ENCODE measurements at regions not wholly inside any gene's neighbourhood (a gene's known extent, or its start where the extent isn't known, plus 50 kb on each side); places are given as distances from the start of the nearest gene placed in this dataset.

GRCh38 chr5:147065071-147065470 is 169.8 kb upstream of the STK32A start:
- DNase-seq (ENCODE audit: low read depth), result no peak
- H3K4me3 ChIP-seq (ENCODE audit: control insufficient read depth, low read depth, low read length), result no peak overlapping the region
- TF ChIP-seq, protein P1, sequence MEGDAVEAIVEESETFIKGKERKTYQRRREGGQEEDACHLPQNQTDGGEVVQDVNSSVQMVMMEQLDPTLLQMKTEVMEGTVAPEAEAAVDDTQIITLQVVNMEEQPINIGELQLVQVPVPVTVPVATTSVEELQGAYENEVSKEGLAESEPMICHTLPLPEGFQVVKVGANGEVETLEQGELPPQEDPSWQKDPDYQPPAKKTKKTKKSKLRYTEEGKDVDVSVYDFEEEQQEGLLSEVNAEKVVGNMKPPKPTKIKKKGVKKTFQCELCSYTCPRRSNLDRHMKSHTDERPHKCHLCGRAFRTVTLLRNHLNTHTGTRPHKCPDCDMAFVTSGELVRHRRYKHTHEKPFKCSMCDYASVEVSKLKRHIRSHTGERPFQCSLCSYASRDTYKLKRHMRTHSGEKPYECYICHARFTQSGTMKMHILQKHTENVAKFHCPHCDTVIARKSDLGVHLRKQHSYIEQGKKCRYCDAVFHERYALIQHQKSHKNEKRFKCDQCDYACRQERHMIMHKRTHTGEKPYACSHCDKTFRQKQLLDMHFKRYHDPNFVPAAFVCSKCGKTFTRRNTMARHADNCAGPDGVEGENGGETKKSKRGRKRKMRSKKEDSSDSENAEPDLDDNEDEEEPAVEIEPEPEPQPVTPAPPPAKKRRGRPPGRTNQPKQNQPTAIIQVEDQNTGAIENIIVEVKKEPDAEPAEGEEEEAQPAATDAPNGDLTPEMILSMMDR (IDR thresholded peaks at IDR 0.05; ENCODE audit: control insufficient read depth, insufficient read depth, low read depth, low read length, missing control alignments), result no peak

DNA sequence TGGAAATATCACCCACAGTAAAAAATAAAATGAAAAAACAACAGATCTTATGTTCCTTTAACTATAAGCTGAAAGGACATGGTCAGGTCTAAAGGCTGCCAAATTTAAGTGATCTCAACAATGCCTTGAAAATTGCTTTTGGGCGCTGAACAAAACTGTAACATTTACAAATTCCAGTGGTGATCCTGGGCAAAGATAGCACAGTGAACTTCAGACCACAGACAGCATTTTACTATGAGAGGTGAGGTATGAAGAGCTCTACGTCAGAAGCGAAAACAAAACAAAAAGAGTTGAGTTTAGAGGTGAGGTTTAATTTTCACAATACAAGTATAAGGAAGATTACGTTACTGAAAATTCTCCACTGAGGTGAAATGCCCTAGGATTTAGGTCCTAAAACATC is 165.8 kb upstream of the STK32A start:
- TF ChIP-seq, protein P1 (IDR thresholded peaks at IDR 0.05; ENCODE audit: control insufficient read depth, insufficient read depth, low read depth, low read length, missing control alignments), result no peak
- H3K4me3 ChIP-seq (ENCODE audit: control insufficient read depth, low read depth, low read length), result no peak overlapping the region

GRCh38 chr5:147072622-147073021 is 162.2 kb upstream of the STK32A start:
- TF ChIP-seq, protein P1 (IDR thresholded peaks at IDR 0.05; ENCODE audit: control insufficient read depth, insufficient read depth, low read depth, low read length, missing control alignments), result no peak
- no peak for DNase-seq (ENCODE audit: low read depth)

More for the DNA sequence above, 165.8 kb upstream of the STK32A start:
- DNase-seq (ENCODE audit: low read depth), result no peak

DNA sequence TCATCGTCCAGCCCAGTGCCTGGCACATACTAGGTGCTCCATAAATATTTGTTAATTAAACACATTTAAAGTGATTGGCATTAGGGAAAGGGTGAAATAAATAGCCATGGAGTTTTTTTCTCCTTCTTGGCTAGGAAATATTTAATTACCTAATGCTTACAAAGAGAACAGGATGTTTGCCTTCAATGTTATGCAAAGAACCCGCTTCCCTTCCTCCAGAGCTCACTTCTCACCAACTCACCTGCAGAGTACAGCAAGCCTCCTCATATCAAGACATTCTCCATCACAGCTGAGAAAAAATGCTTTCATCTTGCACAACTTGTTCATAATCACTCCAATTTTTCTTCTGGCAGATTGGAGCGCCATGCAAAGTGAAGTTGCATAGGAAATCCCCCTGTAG is 161.7 kb upstream of the STK32A start:
- TF ChIP-seq, protein P1 (IDR thresholded peaks at IDR 0.05; ENCODE audit: control insufficient read depth, insufficient read depth, low read depth, low read length, missing control alignments), result no peak
- DNase-seq (ENCODE audit: low read depth), result no peak
- no peak overlapping the region for H3K4me3 ChIP-seq (ENCODE audit: control insufficient read depth, low read depth, low read length)

More at GRCh38 chr5:147072622-147073021, 162.2 kb upstream of the STK32A start:
- H3K4me3 ChIP-seq (ENCODE audit: control insufficient read depth, low read depth, low read length), result no peak overlapping the region

DNA sequence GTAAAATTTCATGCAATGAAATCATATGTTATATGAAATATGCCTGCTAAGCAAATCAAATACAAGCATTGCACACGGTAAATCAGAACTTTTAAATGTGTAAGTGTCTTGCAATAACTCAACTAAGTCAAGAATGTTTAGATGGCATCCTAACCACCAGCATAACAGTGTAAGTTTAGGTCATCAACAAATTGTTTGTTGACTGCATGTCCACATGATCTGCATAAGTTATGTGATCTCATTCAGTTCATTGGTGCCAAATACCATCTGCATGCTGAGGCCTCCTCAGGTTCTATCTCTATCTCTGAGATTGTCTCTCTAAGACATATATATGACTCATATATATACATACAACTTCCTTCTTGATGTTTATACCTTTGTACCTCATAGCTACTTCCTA is 159.6 kb upstream of the STK32A start:
- no peak for DNase-seq (ENCODE audit: low read depth)
- no peak overlapping the region for H3K4me3 ChIP-seq (ENCODE audit: control insufficient read depth, low read depth, low read length)
- TF ChIP-seq, protein P1 (IDR thresholded peaks at IDR 0.05; ENCODE audit: control insufficient read depth, insufficient read depth, low read depth, low read length, missing control alignments), result no peak

DNA sequence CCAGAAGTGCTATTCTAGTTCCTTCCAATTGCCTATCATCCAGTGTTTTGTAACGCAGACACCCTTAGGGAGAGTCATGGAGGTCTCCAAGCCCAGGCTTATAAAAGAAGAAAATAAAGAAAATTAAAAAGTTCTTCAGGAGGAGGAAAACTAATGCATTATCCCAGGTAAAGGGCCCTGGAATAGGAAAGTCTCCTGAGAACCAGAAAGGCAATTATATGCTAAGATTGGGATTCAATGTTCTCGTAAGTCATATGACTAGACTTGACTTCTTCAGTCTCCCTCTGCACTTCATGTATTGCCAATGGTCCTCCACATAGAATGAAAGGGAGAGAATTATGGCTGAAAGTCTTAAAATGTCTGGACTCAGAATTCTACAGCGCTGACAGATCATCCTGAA is 154.4 kb upstream of the STK32A start:
- no peak overlapping the region for H3K4me3 ChIP-seq (ENCODE audit: control insufficient read depth, low read depth, low read length)
- DNase-seq (ENCODE audit: low read depth), result no peak
- TF ChIP-seq, protein P1 (IDR thresholded peaks at IDR 0.05; ENCODE audit: control insufficient read depth, insufficient read depth, low read depth, low read length, missing control alignments), result no peak

DNA sequence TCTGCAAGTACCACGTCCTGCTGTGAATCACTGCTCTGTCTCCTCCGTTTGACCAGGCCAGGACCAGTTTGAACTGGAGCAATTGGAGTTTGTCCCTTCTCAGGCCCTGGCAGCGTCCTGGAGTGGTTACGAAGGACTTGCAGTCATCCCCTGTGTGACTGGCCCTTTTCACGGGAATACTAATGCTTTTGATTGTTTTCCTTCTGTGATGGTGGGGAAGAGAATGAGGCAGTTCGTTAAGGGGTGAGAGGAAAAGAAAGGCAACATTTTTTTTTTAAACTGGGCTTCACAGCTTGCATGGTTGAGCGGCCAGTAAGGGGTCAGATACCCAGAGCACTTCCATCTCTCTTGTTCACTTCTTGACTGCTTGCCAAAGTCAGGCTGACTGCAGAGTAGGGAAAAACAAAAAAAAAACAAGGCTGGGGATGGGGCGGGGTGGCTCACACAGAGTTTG is 153.5 kb upstream of the STK32A start:
- no peak overlapping the region for H3K4me3 ChIP-seq (ENCODE audit: control insufficient read depth, low read depth, low read length)
- TF ChIP-seq, protein P1 (IDR thresholded peaks at IDR 0.05; ENCODE audit: control insufficient read depth, insufficient read depth, low read depth, low read length, missing control alignments), result no peak
- DNase-seq (ENCODE audit: low read depth), result no peak
